GM18508 (cell line): ENCODE measurements at regions not wholly inside any gene's neighbourhood (a gene's known extent, or its start where the extent isn't known, plus 50 kb on each side); places are given as distances from the start of the nearest gene placed in this dataset.
"Not testable (repeated sequence)": the region's sequence is repeated elsewhere in the genome, so short reads cannot be mapped to it uniquely, and the experiment has no call there.

Source experiments
- ATAC-seq: cut with Tn5 transposase; IDR thresholded peaks from one replicate; pipeline ENCODE4 v1.9.1; 2021; ENCODE audit warnings: moderate number of reproducible peaks; ENCODE audit not compliant: insufficient read depth, unreplicated experiment

DNA sequence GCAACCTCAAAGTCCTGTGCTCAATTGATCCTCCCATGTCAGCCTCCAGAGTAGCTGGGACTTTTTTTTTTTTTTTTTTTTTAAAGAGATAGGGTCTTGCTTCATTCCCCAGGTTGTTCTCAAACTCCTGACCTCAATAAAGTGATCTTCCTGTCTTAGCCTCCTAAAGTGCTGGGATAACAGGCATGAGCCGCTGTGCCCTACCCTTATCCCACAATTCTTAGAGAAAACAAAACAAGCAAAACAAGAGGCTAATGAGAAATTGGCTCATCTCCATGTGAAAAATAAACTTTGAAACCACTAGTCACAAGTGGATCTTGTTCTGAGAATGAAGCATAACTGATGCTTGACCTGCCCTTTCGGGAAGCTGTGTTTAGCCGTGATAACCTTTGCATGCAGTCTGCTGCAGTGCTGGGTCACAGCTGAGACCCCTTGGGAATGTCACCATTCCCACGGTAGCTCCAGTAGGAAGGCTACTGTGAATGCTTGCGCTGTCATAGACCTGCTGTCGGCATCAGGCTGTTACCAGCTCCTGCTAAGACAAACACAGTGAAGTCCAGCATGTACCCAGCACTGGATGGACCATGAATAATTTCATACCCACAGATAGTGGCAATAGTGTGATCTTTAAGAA is 290.7 kb upstream of the KIAA1217 start:
- ATAC-seq = no peak

DNA sequence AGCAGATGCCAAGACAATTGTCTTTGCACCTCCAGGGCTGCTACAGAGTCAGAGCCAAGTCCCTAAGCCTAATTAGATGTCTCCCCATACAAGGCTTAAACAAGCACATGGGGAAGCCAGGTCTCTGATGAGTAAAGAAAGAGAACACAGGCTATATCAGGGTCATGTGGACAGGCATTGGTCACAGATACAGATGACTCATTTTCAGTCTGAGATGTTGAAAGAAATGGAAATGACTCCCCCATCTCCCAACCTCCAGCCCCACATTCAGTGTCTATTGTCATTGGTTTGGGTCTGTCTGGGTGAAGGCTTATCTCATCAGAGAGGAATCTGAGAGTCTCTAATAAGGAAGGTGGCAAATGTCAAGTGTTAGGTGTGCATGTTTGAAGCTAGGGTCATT is 290.1 kb upstream of the KIAA1217 start:
- no peak for ATAC-seq

- ATAC-seq = no peak
These were observed 281.2 kb upstream of the KIAA1217 start for GRCh38 chr10:23927576-23928325.

GRCh38 chr10:23934023-23934422 is 274.9 kb upstream of the KIAA1217 start:
- not testable (repeated sequence) for ATAC-seq

DNA sequence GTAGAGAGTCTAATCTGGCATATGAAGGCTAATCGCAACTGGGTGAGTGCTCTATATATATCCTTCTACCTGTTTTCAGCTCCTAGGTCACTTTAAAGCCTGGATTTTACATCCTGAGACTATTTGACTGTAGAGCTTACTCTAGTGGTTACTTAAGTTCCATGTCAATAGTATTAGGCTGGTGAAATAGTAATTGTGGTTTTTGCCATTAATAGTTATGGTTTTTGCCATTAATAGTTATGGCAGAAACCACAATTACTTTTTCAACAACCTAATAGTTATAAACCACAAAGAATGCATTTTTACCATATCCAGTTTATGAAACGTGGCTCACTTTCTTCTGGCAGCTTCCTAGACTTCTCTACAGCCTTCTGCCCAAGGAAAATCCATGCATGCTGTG is 263.1 kb upstream of the KIAA1217 start:
- no peak for ATAC-seq

GRCh38 chr10:23951841-23952240 is 257.1 kb upstream of the KIAA1217 start:
- no peak for ATAC-seq

DNA sequence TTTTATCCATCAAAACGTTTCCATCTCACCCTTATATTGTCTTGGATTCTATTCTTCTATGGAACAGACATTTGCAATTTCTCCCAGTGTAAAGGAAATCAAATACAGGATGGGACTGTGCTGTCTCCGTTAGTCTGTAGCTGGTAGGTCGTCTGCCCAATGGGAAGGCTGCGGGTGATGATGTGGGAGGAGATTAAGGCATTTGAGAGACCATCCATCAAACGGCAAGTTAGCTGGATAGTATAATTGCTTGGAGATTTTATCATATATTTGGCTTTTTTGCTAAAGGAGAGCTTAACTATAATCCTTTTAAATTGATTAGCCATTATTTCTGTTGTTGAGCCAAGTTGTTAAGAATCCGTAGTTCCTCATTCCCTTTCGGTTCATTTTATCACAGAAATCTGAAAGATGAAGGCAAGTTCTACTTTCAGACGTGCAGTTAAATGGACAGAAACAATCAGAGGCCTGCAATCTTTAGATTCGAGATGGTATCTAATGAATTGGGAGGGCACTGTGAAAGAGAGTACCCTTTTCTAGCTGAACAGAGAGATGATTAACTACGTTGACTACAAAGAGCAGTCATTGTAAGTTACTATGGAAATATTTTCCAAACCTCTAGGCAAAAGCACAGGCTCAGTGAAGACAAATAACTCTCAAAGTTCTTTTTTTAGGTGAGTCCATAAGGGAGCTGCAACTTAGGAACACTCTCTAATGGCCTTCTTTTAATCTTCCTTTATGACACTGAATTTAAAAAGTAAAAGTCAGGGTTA is 253.3 kb upstream of the KIAA1217 start:
- ATAC-seq = no peak

GRCh38 chr10:23965123-23965522 is 243.8 kb upstream of the KIAA1217 start:
- no peak for ATAC-seq

GRCh38 chr10:23965880-23966279 is 243.1 kb upstream of the KIAA1217 start:
- ATAC-seq = no peak

GRCh38 chr10:23966504-23967051 is 242.4 kb upstream of the KIAA1217 start:
- no peak for ATAC-seq

- no peak for ATAC-seq
These were observed 240.6 kb upstream of the KIAA1217 start for GRCh38 chr10:23968301-23968700.

DNA sequence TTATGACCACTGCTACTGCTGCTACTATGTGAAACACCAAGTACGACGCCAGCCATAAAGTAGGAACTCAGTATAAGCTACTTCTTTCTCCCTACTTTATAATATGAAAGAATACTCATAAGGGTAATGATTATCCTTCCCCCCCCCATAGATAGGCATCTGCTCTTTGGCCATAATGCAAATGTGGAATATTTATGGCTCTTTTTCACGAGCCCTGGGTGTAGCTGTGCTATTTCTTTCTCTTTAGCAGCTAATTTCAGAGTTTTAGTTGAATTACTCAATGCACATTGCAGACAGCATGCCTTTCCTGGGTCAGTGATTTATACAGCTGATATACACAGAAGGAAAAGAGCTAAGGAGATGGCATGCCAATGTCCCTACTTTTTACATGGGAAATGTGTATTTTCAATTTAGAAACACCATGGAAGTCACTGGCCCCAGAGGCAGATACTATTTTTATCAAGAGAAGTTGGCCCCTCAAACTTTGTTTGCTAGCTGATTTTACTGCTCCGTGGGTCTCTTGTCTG is 234.1 kb upstream of the KIAA1217 start:
- ATAC-seq = no peak

- ATAC-seq = no peak
These were observed 233.5 kb upstream of the KIAA1217 start for GRCh38 chr10:23975431-23975830.

DNA sequence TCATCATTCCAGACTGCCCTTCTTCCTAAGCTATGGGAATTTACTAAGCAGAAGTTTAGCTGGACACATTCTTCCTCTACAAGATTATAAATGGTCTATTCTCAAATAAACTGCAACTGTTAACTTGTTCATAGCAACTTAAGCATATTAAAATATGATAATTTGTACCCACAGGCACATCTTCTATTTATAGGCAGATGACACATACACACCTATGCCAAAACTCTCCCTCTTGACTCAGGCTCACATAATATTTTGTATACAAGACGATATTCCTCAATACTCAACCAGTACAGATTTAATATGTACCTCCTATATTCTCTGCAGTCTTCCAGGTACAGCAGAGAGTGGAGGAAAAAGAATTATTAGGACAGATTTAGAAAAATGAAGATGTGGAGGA is 232.7 kb upstream of the KIAA1217 start:
- no peak for ATAC-seq

- ATAC-seq = no peak
These were observed 230.6 kb upstream of the KIAA1217 start for GRCh38 chr10:23978317-23978716.

GRCh38 chr10:23980094-23980493 is 228.8 kb upstream of the KIAA1217 start:
- no peak for ATAC-seq

DNA sequence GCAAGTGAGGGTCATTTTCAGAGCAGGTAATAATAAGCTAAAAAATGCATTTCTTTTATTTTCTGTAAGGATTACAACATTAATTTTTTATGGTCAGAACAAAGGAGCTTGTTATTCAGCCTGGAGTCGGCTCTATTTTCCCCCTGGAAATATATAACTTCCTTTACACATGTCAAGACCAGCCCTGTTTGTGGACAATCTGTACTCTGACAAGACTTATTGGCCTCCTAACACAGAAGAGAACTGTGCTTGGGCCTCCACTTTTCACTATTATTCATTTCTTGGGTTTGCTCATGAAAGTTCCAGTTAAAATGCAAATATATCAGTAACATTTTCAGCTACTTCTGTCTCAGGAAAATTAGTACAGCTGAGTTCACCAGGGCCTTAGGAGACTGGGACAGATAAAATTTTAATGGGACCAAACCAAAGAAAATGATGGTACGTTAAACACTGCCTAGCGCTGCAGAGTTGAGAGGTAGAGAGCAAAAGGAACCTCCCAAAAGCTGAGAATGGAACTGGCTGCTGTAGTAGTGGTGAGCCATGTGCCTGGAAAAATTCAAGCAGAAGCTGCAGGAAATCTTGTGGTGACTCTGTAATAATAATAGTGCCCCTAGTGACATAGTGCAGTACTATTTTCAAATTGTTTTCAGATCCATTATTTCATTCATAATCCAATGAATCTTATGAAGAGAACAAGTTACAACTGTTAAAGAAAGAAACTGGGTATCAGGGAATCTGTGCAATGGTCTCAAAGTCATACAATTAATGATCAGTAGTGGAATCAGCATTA is 227.2 kb upstream of the KIAA1217 start:
- ATAC-seq = no peak

DNA sequence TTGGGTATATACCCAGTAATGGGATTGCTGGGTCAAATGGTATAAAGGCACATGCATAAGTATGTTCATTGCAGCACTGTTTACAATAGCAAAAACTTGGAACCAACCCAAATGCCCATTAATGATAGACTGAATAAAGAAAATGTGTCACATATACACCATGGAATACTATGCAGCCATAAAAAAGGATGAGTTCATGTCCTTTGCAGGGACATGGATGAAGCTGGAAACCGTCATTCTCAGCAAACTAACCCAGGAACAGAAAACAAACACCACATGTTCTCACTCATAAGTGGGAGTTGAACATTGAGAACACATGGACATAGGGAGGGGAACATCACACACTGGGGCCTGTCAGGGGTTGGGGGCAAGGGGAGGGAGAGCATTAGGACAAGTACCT is 224.5 kb upstream of the KIAA1217 start:
- not testable (repeated sequence) for ATAC-seq

- ATAC-seq = no peak
These were observed 220.9 kb upstream of the KIAA1217 start for GRCh38 chr10:23988006-23988405.

DNA sequence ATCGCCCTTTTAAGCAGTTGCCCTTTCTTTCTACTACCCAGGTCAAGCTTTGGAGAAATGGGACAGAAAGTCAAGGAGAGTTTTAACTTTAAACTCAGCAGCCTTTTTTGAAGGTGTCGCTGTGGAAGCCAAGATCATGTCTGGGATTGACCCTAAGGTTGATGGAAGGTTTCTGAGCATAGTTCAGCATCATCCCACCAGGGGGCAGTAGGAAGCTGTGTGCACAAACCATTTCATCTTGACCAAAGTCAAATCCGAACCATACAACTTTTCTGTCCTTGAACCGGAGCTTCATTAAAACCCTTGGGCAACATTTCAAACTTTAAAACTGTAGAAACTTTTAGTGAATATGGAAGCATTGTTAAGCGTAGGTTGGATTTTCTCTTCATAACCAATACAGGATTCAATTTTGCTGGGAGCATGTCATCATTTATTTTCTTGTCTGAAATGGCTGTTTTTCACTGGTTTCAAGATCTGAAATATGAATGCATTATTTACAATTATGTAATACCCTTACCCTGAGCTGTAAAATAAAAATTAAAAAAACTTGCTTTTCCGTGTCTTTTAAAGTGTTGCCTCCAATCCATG is 214.4 kb upstream of the KIAA1217 start:
- ATAC-seq = peak; percentile 54
